AG20443 (cell line): ENCODE measurements at regions not wholly inside any gene's neighbourhood (a gene's known extent, or its start where the extent isn't known, plus 50 kb on each side); places are given as distances from the start of the nearest gene placed in this dataset.
"Not testable (repeated sequence)": the region's sequence is repeated elsewhere in the genome, so short reads cannot be mapped to it uniquely, and the experiment has no call there.

Experiments
- DNase-seq: peaks from one replicate; pipeline ENCODE4 v3.0.0; 2012; ENCODE audit warnings: low spot score, mixed read lengths

DNA sequence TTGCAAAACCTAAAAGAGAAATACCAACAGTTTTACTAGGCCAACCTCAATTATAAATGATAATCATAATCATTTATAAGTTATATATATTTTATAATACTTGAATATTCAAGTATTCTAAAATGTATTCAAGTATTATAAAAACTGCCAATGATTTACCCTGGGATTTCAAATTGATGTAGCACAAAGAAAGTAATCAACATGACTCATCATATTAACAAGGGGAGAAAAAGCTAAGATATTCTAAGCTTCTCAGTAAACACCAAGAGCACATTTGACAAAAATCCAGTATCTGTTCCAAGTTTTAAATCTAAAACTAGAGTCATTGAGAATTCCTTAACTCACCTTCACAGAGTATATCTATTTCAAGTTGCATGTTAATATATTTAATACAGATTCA lies 56.1 kb downstream of the CAPZA3 start:
- DNase-seq: no peak

DNA sequence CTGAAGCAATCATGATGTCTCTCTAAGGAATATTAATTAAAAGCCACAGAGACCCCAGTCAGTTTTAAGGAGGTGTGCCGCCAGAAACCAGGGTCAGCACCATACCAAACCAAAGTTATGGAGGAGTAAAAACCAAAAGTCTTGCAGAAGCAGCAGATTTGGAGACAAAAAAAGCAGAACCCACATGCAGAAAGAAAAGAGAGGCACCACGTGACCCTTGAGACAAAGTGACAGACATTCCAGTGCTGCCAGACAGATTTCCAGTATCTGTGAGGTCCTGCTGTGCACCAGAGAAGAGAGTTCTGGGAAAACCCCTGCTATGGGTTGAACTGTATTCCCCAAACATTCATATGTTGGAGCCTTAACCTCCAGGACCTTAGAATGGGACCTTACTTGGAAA lies 59.7 kb downstream of the CAPZA3 start:
- DNase-seq: no peak

DNA sequence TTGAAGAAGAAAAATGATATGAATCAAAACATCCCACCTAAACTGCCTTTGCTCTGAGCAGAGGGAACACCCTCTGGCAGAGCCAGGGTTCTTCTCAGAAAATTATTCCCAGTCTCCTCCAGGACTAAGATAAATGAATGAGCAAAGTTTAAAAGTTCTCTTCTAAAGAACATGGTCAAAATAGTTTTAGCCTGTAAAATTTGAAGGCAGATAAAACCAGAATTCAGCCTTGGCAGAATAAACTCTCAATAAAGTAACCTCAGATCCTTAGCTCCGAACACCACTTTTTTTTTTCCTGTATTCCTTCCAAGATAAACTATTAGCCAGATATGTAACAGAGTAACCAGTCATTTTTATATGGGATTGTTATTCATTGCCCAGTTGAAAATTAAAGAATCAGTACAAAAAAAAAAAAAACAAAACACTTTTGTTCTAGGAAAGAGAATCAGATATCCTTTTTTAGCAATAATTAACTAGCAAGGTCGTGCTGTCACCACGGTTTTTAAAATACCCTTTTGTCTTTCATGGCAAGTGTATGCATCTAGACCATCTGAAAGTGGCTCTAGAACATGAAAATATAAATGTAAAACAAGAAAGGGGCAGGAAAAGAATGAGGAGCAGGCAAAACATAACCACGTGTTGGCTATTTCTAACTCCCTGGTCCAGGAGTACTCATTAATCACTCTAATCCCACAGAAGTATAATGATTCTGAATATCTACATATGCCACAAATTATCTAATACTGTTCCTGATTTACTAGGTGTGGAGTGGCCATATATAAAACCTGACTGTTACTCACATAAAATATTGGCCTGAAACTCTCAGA lies 60.8 kb downstream of the CAPZA3 start:
- DNase-seq: no peak

DNA sequence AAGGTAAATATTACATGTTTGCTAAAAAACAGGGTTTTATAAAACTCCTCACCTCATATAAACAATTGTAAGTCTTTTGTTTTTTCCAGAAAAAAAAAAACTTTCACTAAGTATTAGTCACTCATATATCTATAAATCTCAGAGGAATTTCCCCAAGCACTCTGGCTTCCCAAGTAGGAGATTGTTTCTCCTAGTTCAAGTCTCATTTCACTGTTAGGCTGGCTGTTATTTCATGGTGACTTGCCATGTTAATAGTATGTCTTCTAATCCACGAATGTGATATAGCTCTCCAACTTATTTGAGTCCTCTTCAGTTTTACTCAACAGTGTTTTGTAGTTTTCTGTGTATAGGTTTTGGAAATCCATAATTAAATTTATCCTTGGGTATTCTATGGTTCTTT lies 61.6 kb downstream of the CAPZA3 start:
- no peak for DNase-seq

DNA sequence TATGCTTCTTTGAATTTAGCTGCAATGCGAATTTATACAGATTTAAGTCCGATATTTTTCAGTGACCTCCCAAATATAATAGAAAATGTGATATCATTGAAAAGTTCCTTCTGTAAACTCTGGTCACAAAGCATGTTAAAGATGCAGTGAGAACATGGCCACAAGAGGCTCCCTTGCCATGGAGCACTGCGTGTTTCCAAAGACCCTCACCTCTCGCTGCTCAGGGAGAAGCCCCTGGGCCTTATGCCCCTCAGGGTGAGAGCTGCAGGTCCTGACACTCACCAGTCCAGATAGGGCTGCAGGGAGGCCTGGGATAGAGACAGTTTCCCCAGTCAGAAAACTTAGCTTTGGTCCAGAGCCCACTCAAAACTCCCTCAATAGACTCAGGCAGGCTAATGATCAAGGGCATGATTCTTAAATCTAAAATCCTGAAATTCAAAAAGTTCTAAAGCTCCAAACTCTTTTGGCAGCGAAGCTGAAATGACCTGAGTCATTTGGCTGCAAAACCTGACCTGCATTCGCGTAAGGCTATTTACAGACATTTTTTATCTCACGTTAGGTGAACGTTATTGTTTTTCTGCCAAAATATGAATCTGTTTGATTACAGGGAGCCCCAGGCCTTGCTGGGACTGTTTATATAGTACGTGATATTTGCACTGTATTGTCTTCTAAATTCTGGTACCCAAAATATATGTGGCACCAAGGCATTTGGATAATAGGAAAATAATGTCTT lies 67.8 kb downstream of the CAPZA3 start:
- DNase-seq: no peak

DNA sequence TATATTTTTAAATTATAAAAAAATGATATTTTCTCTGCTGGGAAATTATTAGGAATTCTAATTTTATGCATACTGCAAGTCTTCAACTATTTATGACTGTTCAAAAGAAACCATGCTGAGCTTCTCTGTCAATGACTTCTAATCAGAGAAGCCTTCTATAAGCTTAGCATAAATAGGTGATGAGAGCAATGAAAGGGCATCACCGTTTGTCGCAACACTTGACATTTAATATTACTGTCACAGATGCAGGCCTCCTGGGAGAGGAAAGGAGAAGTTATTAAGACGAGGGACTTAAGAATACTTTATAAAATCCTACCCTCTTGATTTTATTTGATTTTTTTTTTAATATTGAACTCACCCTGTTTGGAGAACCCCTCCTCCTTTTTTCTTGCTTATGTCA lies 69.8 kb downstream of the CAPZA3 start:
- no peak for DNase-seq

- DNase-seq: no peak
Observed at GRCh38 chr12:18808221-18808620, 70.3 kb downstream of the CAPZA3 start.

DNA sequence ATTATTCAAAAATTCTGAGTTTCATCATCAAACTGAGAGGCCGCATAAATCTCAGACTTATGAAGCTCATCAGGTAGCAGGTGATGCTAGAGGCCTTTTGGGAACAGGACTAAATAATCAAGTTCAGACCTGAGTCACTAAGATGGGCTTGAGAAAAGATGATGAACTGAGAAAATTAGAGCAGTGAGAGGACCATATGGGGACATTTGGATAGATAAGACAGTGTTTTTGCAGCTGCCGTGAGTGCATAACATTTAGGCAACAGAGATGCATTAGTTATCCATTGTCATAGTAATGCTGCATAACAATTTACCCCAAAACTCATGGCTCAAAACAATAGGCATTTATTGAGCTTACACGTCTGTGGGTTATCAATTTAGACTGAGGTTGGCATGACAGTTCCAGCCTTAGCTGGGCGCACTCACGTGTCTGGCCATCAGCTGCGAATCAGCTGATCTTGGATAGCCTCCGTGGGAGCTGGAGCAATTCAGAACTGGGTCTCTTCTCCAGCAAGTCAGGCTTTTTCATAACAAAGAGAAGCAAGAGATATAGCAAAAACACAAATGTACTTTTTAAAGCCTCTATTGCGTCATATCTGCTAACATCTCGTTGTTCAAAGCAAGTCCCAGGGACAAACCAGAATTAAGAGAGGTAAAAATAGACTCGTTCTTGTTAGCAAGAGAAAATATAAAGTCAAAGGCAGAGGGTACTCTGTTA lies 72.8 kb downstream of the CAPZA3 start:
- DNase-seq: no peak

GRCh38 chr12:18811273-18811672 lies 73.4 kb downstream of the CAPZA3 start:
- DNase-seq: no peak

DNA sequence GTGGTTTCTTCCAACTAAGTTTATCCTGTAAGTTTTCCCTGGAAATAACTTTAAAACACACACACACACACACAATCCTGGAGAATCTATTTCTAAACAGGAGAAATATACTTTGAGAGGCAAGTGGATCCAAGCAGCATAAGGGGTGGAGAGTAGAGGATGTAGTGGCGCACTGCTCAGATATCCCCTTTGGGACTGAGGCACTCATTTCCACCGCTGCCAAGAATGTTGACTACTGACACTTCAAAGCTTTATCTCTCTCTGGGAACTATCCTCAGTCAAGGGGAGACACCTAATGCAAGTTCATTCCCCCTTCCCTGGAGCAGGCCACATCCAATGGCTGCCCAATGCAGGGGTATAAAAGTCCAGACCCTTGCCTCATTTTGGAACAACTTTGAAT lies 75.8 kb downstream of the CAPZA3 start:
- no peak for DNase-seq

- no peak for DNase-seq
Observed at GRCh38 chr12:18818579-18819268, 80.8 kb downstream of the CAPZA3 start.

DNA sequence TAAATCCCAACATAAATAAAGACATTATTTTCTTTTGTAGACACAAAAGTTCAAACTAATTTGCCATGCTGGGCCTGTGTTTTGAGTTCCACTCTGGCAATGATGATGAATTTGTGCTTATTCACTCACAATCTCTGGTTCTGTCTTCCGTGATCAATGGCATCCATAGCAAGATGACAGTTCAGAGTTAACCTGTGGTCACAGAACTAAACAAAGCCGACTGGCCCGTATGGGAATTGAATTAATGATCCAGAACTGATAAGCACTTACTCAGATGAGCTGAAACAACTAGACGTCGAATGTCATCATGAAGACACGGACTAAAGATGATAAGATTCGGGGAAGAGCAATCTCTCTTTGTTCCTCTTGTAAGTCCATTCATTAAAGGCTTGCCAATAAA lies 81.6 kb downstream of the CAPZA3 start:
- no peak for DNase-seq

- DNase-seq: no peak
Observed at GRCh38 chr12:18823461-18823860, 85.5 kb downstream of the CAPZA3 start.

GRCh38 chr12:18824287-18824686 lies 86.4 kb downstream of the CAPZA3 start:
- DNase-seq: no peak

DNA sequence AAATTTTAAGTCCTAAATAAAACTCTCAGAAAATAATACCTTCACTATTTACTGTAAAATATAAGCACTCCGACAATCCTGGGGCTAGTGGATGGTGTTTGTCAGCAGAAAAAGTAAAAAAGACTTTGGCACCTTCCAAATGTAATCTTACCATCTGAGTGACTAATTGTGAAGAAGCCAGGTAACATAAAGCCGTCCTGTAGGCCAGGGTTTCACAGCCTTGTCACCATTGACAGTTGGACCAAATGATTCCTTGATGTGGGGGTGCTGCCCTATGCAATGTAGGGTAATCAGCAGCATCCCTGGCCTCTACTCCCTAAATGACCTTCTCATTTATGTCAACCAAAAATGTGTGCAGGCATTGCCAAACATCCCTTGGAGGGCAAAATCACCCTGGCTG lies 87.2 kb downstream of the CAPZA3 start:
- no peak for DNase-seq

- DNase-seq: no peak
Observed at GRCh38 chr12:18827913-18828312, 90.0 kb downstream of the CAPZA3 start.

DNA sequence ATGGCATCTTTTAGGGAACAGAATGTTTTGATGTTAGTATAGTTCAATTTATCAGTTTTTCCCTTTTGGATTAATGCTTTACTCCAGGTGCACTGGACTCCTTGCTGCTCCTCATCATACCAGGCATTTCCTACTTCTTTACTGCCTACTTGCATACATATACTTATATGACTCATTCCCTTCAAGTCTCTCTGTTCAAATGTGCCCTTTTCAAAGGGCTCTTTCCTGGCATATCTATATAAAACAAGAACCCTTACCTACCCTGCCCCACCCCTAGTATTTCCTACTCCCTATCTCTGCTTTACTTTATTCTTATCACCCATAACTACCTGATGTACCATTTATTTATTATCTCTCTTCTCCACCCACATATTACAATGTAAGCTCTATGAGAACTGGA lies 90.6 kb downstream of the CAPZA3 start:
- no peak for DNase-seq

DNA sequence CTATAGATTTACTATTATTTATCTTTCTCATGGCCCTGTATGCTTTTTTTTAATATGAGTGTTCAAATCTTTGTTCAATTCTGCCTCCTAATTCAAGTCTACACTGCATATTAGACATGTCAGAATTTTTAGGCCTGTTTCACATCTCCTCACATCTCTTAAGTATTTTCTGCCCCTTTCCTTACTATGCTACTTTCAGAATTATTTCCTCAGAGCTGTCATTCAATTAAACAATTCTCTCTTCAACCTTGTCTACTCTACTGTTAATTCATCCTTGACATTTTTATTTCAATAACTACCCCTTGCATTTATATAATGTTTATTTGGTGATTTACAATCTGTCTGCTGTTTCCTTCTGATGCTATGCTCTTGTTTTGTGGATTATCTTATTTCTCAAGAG lies 91.1 kb downstream of the CAPZA3 start:
- no peak for DNase-seq

GRCh38 chr12:18832932-18833331 lies 95.0 kb downstream of the CAPZA3 start:
- not testable (repeated sequence) for DNase-seq

GRCh38 chr12:18837025-18837424 lies 99.1 kb downstream of the CAPZA3 start:
- no peak for DNase-seq

GRCh38 chr12:18837505-18837904 lies 99.6 kb downstream of the CAPZA3 start:
- DNase-seq: no peak

DNA sequence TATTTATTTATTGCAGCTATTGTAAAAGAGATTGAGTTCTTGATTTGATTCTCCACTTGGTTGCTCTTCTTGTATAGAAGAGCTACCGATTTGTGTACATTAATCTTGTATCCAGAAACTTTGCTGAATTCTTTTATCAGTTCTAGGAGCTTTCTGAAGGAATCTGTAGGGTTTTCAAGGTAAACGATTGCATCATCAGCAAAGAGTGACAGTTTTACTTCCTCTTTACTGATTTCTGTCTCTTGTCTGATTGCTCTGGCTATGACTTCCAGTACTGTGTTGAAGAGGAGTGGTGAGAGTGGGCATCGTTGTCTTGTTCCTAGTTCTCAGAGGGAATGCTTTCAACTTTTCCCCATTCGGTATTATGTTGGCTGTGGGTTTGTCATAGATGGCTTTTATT lies 103.1 kb downstream of the CAPZA3 start:
- not testable (repeated sequence) for DNase-seq
